B cell (primary cell): ENCODE measurements at regions not wholly inside any gene's neighbourhood (a gene's known extent, or its start where the extent isn't known, plus 50 kb on each side); places are given as distances from the start of the nearest gene placed in this dataset.
"Not testable (repeated sequence)": the region's sequence is repeated elsewhere in the genome, so short reads cannot be mapped to it uniquely, and the experiment has no call there.

ENCODE experiments used
- ATAC-seq: fragments of 200-7000 bp; cut with Tn5 transposase; one replicate; pipeline ENCODE4 v1.10.0; 2021; ENCODE audit warnings: low read depth, mild to moderate bottlenecking, moderate number of reproducible peaks, moderate library complexity
- CTCF ChIA-PET: fragments of 350-600 bp; sonication (Branson Sonifier 250); formaldehyde crosslinking; loops from one replicate; lab custom pipeline; 2021; ENCODE audit warnings: antibody characterized with exemption, inconsistent platforms; lab: Charles Lee
- POLR2A ChIA-PET: fragments of 350-600 bp; sonication (Branson Sonifier 250); formaldehyde crosslinking; loops from one replicate; lab custom pipeline; 2021; ENCODE audit warnings: antibody characterized with exemption; lab: Charles Lee
- DNase-seq: peaks from one replicate; pipeline ENCODE4 v3.0.0; 2013
- H2AFZ ChIP-seq: 2 replicates; pipeline ENCODE4 v1.6.1; 2012; ENCODE audit warnings: mild to moderate bottlenecking, low read depth, low read length; ENCODE audit not compliant: insufficient read depth, poor library complexity, severe bottlenecking
- H3K27ac ChIP-seq, 2 donors: 1 replicate in 1 of 2; 2 replicates in 1 of 2; pipeline ENCODE4 v1.5.1; 2012 to 2013; ENCODE audit warnings: low read length in 2 of 2, mild to moderate bottlenecking in 2 of 2, moderate library complexity in 1 of 2
- H3K27me3 ChIP-seq, 4 experiments: fragments of 200-600 bp in 1 of 4; sonication (generic) in 1 of 4; replicated peaks in 1 of 4; 1 replicate in 2 of 4; 2 replicates in 2 of 4; pipeline versions ENCODE4 v1.6.1 to v1.7.0; 2013 to 2016; ENCODE audit warnings: low read length in 3 of 4, mild to moderate bottlenecking in 2 of 4, mixed read lengths in 1 of 4, moderate library complexity in 1 of 4; ENCODE audit not compliant: insufficient read depth in 4 of 4, control insufficient read depth in 3 of 4; ENCODE audit errors: control extremely low read depth in 1 of 4
- H3K36me3 ChIP-seq, 2 experiments: replicated peaks in 1 of 2; 1 replicate in 1 of 2; 2 replicates in 1 of 2; pipeline versions ENCODE4 v1.6.1 to v1.7.1; 2013; ENCODE audit warnings: low read length in 1 of 2; ENCODE audit not compliant: insufficient read depth in 2 of 2, control insufficient read depth in 1 of 2; ENCODE audit errors: control extremely low read depth in 1 of 2, extremely low read depth in 1 of 2
- H3K4me1 ChIP-seq, 2 donors: fragments of 200-600 bp in 1 of 2; sonication (generic) in 1 of 2; 1 replicate in 1 of 2; 2 replicates in 1 of 2; pipeline versions ENCODE4 v1.5.1 to v1.6.1; 2013 to 2017; ENCODE audit warnings: low read length in 2 of 2; ENCODE audit not compliant: control insufficient read depth in 2 of 2, insufficient read depth in 2 of 2
- H3K4me2 ChIP-seq: replicated peaks from 2 replicates; pipeline ENCODE3; 2012; ENCODE audit warnings: mild to moderate bottlenecking, low read depth, low read length; ENCODE audit not compliant: poor library complexity, severe bottlenecking
- H3K4me3 ChIP-seq, 5 experiments: fragments of 200-600 bp in 1 of 5; sonication (generic) in 1 of 5; 1 replicate in 3 of 5; 2 replicates in 2 of 5; pipeline versions ENCODE4 v1.5.1 to v1.7.0; 2011 to 2016; ENCODE audit warnings: low read length in 4 of 5, mild to moderate bottlenecking in 4 of 5, low read depth in 2 of 5, control low read depth in 1 of 5, moderate library complexity in 1 of 5; ENCODE audit not compliant: insufficient read depth in 1 of 5; ENCODE audit errors: control extremely low read depth in 1 of 5, extremely low read depth in 1 of 5
- H3K79me2 ChIP-seq: fragments of 200-600 bp; sonication (generic); one replicate; pipeline ENCODE4 v1.6.0; 2016; ENCODE audit warnings: low read length; ENCODE audit not compliant: control insufficient read depth, insufficient read depth
- H3K9ac ChIP-seq: fragments of 200-600 bp; sonication (generic); 2 replicates; pipeline ENCODE4 v1.6.1; 2017; ENCODE audit warnings: mild to moderate bottlenecking, low read length, moderate library complexity
- H3K9me3 ChIP-seq, 3 donors: one replicate each; pipeline versions ENCODE4 v1.6.1 to v1.7.1; 2013; ENCODE audit warnings: low read length in 2 of 3; ENCODE audit not compliant: control insufficient read depth in 2 of 3, insufficient read depth in 1 of 3; ENCODE audit errors: control extremely low read depth in 1 of 3
- H4K20me1 ChIP-seq: 2 replicates; pipeline ENCODE4 v1.6.0; 2012; ENCODE audit warnings: mild to moderate bottlenecking, low read length; ENCODE audit not compliant: insufficient read depth, control insufficient read depth, poor library complexity, severe bottlenecking
- H3K27ac Mint-ChIP-seq: one replicate; pipeline ENCODE4 v1.8.0; 2021; ENCODE audit warnings: mixed read lengths
- H3K27me3 Mint-ChIP-seq: one replicate; pipeline ENCODE4 v1.8.0; 2021; ENCODE audit warnings: mixed read lengths
- H3K4me1 Mint-ChIP-seq: one replicate; pipeline ENCODE4 v1.8.0; 2021; ENCODE audit warnings: mixed read lengths
- H3K4me3 Mint-ChIP-seq: one replicate; pipeline ENCODE4 v1.8.0; 2021; ENCODE audit warnings: mixed read lengths
- H3K9me3 Mint-ChIP-seq: one replicate; pipeline ENCODE4 v1.8.0; 2022; ENCODE audit warnings: mixed read lengths; ENCODE audit not compliant: insufficient read depth
- CTCF ChIP-seq: fragments of 200-600 bp; IDR thresholded peaks from one replicate; pipeline ENCODE4 v1.8.0; 2022; ENCODE audit warnings: antibody characterized with exemption, mild to moderate bottlenecking
- EZH2 ChIP-seq: IDR thresholded peaks from 2 replicates; pipeline ENCODE4 v1.6.1; 2012; ENCODE audit warnings: borderline replicate concordance, low read depth, mild to moderate bottlenecking, moderate library complexity, low read length; ENCODE audit not compliant: insufficient read depth, poor library complexity, severe bottlenecking
- WGBS: methylation state at CpG from one replicate; pipeline ENCODE4 v1.1.5; 2013; ENCODE audit warnings: missing lambda C conversion rate; ENCODE audit not compliant: insufficient coverage; 5-methylcytosine and 5-hydroxymethylcytosine counted together
- intact Hi-C: fragments of 100-400 bp; cut with micrococcal nuclease; formaldehyde crosslinking; loops from one replicate; pipeline ENCODE4 v1.10.0; 2022

GRCh38 chrX:25105221-25105620 lies 89.5 kb upstream of the ARX start:
- H2AFZ ChIP-seq, result no peak overlapping the region
- ChIA-PET CTCF (no interaction called here), POLR2A (no interaction called here)
- H3K4me1 ChIP-seq, result no peaks in the 10 kb centered on the region
- no peaks in the 10 kb centered on the region for H3K9me3 ChIP-seq
- DNase-seq (no peak), ATAC-seq (no peak)
- no peak overlapping the region for H3K4me2 ChIP-seq
- H4K20me1 ChIP-seq, result no peaks in the 10 kb centered on the region
- H3K36me3 ChIP-seq, result no peaks in the 10 kb centered on the region
- intact Hi-C loops, result no loop called here
- Mint-ChIP-seq H3K27me3 (no peaks in the 10 kb centered on the region), H3K9me3 (no peaks in the 10 kb centered on the region), H3K27ac (no peak overlapping the region), H3K4me1 (no peaks in the 10 kb centered on the region), H3K4me3 (no peak overlapping the region)
- H3K79me2 ChIP-seq, result no peaks in the 10 kb centered on the region
- H3K4me3 ChIP-seq, result no peak overlapping the region
- TF ChIP-seq EZH2 (no peak), CTCF (no peak)
- H3K27ac ChIP-seq, result no peak overlapping the region
- no peak overlapping the region for H3K9ac ChIP-seq
- no peaks in the 10 kb centered on the region for H3K27me3 ChIP-seq
- no CpG with 5 or more reads among the region's 4 CpGs for WGBS

- H3K9me3 ChIP-seq, result no peaks in the 10 kb centered on the region
- CTCF ChIA-PET, result no interaction called here
- Mint-ChIP-seq H3K9me3 (no peaks in the 10 kb centered on the region), H3K27me3 (no peaks in the 10 kb centered on the region), H3K27ac (no peak overlapping the region), H3K4me3 (no peak overlapping the region), H3K4me1 (no peaks in the 10 kb centered on the region)
- no peak overlapping the region for H3K4me2 ChIP-seq
- POLR2A ChIA-PET, result no interaction called here
- no peak overlapping the region for H3K9ac ChIP-seq
- ATAC-seq (no peak), DNase-seq (no peak)
- no peaks in the 10 kb centered on the region for H3K79me2 ChIP-seq
- H3K27ac ChIP-seq, result no peak overlapping the region
- intact Hi-C loops, result no loop called here
- no peak for TF ChIP-seq CTCF
- TF ChIP-seq EZH2, result no peak
- H2AFZ ChIP-seq, result no peak overlapping the region
- WGBS, result 73% methylated on average over 2 of the region's 3 CpGs
- H3K4me1 ChIP-seq, result no peaks in the 10 kb centered on the region
- no peak overlapping the region for H3K4me3 ChIP-seq
- no peaks in the 10 kb centered on the region for H3K36me3 ChIP-seq
- no peaks in the 10 kb centered on the region for H3K27me3 ChIP-seq
- H4K20me1 ChIP-seq, result no peaks in the 10 kb centered on the region
Measured at GRCh38 chrX:25096522-25097045, 80.8 kb upstream of the ARX start.

GRCh38 chrX:25091152-25091551 lies 75.4 kb upstream of the ARX start:
- H3K4me3 ChIP-seq, ATAC-seq, POLR2A ChIA-PET, H3K4me3 Mint-ChIP-seq, H3K9me3 ChIP-seq, H3K9me3 Mint-ChIP-seq, H3K27me3 Mint-ChIP-seq, DNase-seq, H3K9ac ChIP-seq, H3K4me1 ChIP-seq, H3K27me3 ChIP-seq, H3K4me2 ChIP-seq, intact Hi-C loops, H3K4me1 Mint-ChIP-seq, H3K36me3 ChIP-seq, H4K20me1 ChIP-seq, H3K79me2 ChIP-seq, H3K27ac Mint-ChIP-seq, H3K27ac ChIP-seq, H2AFZ ChIP-seq: not testable (repeated sequence)
- CTCF ChIA-PET, result interaction anchor here (1.6 kb wide), 1 partner anchor 9 kb away, joined by 4 read pairs; no protein-coding TSS in a partner anchor
- 67% methylated on average over 1 of the region's 1 CpG for WGBS
